ENCODE measurements at regions not wholly inside any gene's neighbourhood (a gene's known extent, or its start where the extent isn't known, plus 50 kb on each side); places are given as distances from the start of the nearest gene placed in this dataset.

DNA sequence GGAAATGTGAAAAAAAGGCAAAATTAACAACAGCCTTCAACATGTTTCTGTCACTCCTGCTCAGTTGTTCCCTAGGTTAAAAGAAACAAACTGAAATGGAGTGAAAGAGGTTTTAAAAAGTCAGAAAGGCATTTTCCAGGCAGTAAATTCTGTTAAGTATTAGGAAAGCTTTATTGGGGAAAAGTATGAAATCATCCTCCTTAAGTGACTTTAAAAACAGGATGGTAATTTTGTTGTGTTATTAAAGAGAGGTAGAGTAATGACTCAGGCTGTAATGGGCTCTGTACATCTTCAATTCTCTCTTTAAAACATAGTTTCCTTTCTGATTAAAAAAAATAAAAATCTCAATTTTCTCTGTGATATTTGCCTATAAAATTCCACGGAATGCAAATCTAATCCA is 81.1 kb downstream of the OTOL1 start:
- peaks cover 10% of the 10 kb centered on the region for H3K4me1 Mint-ChIP-seq

DNA sequence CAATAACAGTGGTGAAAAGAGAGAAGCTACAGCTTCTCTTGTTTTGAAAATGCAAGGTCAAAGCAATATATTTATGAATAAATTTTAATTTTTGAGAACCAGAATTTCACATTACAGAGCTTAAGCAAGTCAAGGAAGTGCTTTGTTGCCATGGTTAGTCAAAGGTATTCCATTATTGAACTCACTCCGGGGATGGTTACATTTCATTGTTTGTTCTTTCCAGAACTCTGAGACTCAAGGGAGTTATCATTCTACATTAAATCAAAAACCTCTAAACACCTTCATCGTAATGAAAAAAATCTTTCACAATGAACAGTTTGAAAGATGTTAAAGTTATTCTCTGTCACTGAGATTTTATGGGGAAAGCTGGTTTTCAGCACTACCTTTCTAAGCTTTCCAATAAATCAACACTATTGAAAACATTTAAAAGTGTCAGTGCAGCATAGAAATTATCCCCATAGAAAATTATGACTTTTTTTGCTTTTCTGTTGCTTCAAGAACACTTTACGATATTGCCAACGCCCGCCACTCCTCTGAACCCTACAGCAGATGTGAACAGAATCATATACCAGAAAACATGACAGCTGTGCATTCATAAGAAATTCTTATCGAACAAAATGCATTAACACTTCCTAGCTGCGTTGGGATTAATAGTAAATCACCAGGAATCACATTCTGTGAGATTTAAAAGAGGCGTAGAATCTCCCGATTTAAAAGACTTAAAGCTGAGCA is 83.0 kb downstream of the OTOL1 start:
- Mint-ChIP-seq H3K27ac (no peak overlapping the region), H3K4me1 (peaks cover 10% of the 10 kb centered on the region), H3K27me3 (ENCODE audit: low read depth) (no peaks in the 10 kb centered on the region), H3K4me3 (no peak overlapping the region), H3K36me3 (no peaks in the 10 kb centered on the region), H3K9me3 (no peaks in the 10 kb centered on the region)
- CTCF ChIA-PET = no interaction called here
- TF ChIP-seq FOXK1 (CRISPR knock-in tag; IDR thresholded peaks at IDR 0.05) (no peak), ZNF263 (CRISPR knock-in tag; IDR thresholded peaks at IDR 0.05; ENCODE audit: low read depth) (no peak), KAT7 (CRISPR knock-in tag; IDR thresholded peaks at IDR 0.05; ENCODE audit: borderline replicate concordance) (no peak), TEAD1 (CRISPR knock-in tag; IDR thresholded peaks at IDR 0.05) (no peak), MYBL2 (CRISPR knock-in tag; IDR thresholded peaks at IDR 0.05) (no peak), ZBTB21 (CRISPR knock-in tag; IDR thresholded peaks at IDR 0.05; ENCODE audit: borderline replicate concordance) (no peak)
- TF ChIP-seq, protein P1, sequence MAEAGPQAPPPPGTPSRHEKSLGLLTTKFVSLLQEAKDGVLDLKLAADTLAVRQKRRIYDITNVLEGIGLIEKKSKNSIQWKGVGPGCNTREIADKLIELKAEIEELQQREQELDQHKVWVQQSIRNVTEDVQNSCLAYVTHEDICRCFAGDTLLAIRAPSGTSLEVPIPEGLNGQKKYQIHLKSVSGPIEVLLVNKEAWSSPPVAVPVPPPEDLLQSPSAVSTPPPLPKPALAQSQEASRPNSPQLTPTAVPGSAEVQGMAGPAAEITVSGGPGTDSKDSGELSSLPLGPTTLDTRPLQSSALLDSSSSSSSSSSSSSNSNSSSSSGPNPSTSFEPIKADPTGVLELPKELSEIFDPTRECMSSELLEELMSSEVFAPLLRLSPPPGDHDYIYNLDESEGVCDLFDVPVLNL (CRISPR knock-in tag; IDR thresholded peaks at IDR 0.05; ENCODE audit: borderline replicate concordance, low read depth) = no peak
- TF ChIP-seq, protein P2, sequence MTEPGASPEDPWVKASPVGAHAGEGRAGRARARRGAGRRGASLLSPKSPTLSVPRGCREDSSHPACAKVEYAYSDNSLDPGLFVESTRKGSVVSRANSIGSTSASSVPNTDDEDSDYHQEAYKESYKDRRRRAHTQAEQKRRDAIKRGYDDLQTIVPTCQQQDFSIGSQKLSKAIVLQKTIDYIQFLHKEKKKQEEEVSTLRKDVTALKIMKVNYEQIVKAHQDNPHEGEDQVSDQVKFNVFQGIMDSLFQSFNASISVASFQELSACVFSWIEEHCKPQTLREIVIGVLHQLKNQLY (CRISPR knock-in tag; IDR thresholded peaks at IDR 0.05) = no peak
- ATAC-seq = no peak
- POLR2A ChIA-PET = no interaction called here
- no peak for DNase-seq (ENCODE audit: low spot score)

More for the DNA sequence above, 81.1 kb downstream of the OTOL1 start:
- CTCF ChIA-PET = interaction anchor here (0.5 kb wide), 1 partner anchor 856 kb away, joined by 3 read pairs; no protein-coding TSS in a partner anchor
- no peak for ATAC-seq
- Mint-ChIP-seq H3K27ac (no peak overlapping the region), H3K36me3 (no peaks in the 10 kb centered on the region), H3K4me3 (no peak overlapping the region), H3K27me3 (ENCODE audit: low read depth) (no peaks in the 10 kb centered on the region), H3K9me3 (no peaks in the 10 kb centered on the region)
- POLR2A ChIA-PET = no interaction called here
- no peak for TF ChIP-seq ZNF317 (CRISPR knock-in tag; IDR thresholded peaks at IDR 0.05; ENCODE audit: borderline replicate concordance, low read depth)
- TF ChIP-seq ATF1 (CRISPR knock-in tag; IDR thresholded peaks at IDR 0.05) = no peak
- TF ChIP-seq, protein P3, sequence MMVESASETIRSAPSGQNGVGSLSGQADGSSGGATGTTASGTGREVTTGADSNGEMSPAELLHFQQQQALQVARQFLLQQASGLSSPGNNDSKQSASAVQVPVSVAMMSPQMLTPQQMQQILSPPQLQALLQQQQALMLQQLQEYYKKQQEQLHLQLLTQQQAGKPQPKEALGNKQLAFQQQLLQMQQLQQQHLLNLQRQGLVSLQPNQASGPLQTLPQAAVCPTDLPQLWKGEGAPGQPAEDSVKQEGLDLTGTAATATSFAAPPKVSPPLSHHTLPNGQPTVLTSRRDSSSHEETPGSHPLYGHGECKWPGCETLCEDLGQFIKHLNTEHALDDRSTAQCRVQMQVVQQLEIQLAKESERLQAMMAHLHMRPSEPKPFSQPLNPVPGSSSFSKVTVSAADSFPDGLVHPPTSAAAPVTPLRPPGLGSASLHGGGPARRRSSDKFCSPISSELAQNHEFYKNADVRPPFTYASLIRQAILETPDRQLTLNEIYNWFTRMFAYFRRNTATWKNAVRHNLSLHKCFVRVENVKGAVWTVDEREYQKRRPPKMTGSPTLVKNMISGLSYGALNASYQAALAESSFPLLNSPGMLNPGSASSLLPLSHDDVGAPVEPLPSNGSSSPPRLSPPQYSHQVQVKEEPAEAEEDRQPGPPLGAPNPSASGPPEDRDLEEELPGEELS (CRISPR knock-in tag; IDR thresholded peaks at IDR 0.05) = no peak
- TF ChIP-seq, protein P4, sequence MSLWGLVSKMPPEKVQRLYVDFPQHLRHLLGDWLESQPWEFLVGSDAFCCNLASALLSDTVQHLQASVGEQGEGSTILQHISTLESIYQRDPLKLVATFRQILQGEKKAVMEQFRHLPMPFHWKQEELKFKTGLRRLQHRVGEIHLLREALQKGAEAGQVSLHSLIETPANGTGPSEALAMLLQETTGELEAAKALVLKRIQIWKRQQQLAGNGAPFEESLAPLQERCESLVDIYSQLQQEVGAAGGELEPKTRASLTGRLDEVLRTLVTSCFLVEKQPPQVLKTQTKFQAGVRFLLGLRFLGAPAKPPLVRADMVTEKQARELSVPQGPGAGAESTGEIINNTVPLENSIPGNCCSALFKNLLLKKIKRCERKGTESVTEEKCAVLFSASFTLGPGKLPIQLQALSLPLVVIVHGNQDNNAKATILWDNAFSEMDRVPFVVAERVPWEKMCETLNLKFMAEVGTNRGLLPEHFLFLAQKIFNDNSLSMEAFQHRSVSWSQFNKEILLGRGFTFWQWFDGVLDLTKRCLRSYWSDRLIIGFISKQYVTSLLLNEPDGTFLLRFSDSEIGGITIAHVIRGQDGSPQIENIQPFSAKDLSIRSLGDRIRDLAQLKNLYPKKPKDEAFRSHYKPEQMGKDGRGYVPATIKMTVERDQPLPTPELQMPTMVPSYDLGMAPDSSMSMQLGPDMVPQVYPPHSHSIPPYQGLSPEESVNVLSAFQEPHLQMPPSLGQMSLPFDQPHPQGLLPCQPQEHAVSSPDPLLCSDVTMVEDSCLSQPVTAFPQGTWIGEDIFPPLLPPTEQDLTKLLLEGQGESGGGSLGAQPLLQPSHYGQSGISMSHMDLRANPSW (CRISPR knock-in tag; conservative IDR thresholded peaks at IDR 0.05; ENCODE audit: low read depth) = no peak
- TF ChIP-seq, protein P5, sequence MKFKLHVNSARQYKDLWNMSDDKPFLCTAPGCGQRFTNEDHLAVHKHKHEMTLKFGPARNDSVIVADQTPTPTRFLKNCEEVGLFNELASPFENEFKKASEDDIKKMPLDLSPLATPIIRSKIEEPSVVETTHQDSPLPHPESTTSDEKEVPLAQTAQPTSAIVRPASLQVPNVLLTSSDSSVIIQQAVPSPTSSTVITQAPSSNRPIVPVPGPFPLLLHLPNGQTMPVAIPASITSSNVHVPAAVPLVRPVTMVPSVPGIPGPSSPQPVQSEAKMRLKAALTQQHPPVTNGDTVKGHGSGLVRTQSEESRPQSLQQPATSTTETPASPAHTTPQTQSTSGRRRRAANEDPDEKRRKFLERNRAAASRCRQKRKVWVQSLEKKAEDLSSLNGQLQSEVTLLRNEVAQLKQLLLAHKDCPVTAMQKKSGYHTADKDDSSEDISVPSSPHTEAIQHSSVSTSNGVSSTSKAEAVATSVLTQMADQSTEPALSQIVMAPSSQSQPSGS (CRISPR knock-in tag; IDR thresholded peaks at IDR 0.05; ENCODE audit: borderline replicate concordance, low read depth) = no peak
- DNase-seq (ENCODE audit: low spot score) = no peak

Measured in WTC11 (cell line).